Lower leg skin (tissue), 3 donors: ENCODE measurements at regions not wholly inside any gene's neighbourhood (a gene's known extent, or its start where the extent isn't known, plus 50 kb on each side); places are given as distances from the start of the nearest gene placed in this dataset.

Experiments
- CTCF ChIP-seq, 3 donors: fragments of 450-650 bp; IDR thresholded peaks; one replicate each; pipeline ENCODE4 v1.5.1; 2016; ENCODE audit warnings: antibody characterized with exemption in 3 of 3, mild to moderate bottlenecking in 3 of 3, moderate library complexity in 2 of 3
- POLR2A ChIP-seq, 2 donors: fragments of 450-650 bp; IDR thresholded peaks; one replicate each; pipeline ENCODE4 v1.6.1; 2016 to 2017; ENCODE audit warnings: antibody characterized with exemption in 2 of 2, mild to moderate bottlenecking in 1 of 2, moderate library complexity in 1 of 2

GRCh38 chr2:215888680-215889079, 124.7 kb downstream of the MREG start:
- TF ChIP-seq CTCF (IDR thresholded peaks at IDR 0.05): no peak
- TF ChIP-seq POLR2A (IDR thresholded peaks at IDR 0.05): no peak
